GM12891 (cell line): ENCODE measurements at regions not wholly inside any gene's neighbourhood (a gene's known extent, or its start where the extent isn't known, plus 50 kb on each side); places are given as distances from the start of the nearest gene placed in this dataset.
"Not testable (repeated sequence)": the region's sequence is repeated elsewhere in the genome, so short reads cannot be mapped to it uniquely, and the experiment has no call there.

Experiments
- DNase-seq: peaks from one replicate; pipeline ENCODE4 v3.0.0; 2011; ENCODE audit warnings: low spot score; ENCODE audit not compliant: insufficient read length
- FAIRE-seq: peaks from 2 replicates; lab custom pipeline; 2011; peaks lifted over from hg19 to GRCh38; lab: Jason Lieb, UNC
- PAX5 ChIP-seq: IDR thresholded peaks from 2 replicates; pipeline ENCODE4 v1.6.1; 2011; ENCODE audit warnings: low read length, moderate library complexity, mild to moderate bottlenecking; ENCODE audit not compliant: insufficient read depth, severe bottlenecking
- POLR2A ChIP-seq: IDR thresholded peaks from 2 replicates; pipeline ENCODE4 v1.6.1; 2011; ENCODE audit warnings: low read depth, low read length, control low read depth
- POLR2AphosphoS5 ChIP-seq: IDR thresholded peaks from 2 replicates; pipeline ENCODE4 v1.6.1; 2011; ENCODE audit warnings: low read depth, low read length, control low read depth
- POU2F2 ChIP-seq: IDR thresholded peaks from 2 replicates; pipeline ENCODE4 v1.6.1; 2011; ENCODE audit warnings: low read depth, mild to moderate bottlenecking, control low read depth, low read length, moderate library complexity
- SPI1 ChIP-seq: IDR thresholded peaks from 2 replicates; pipeline ENCODE4 v1.6.1; 2011; ENCODE audit warnings: low read depth, low read length, control low read depth
- TAF1 ChIP-seq: IDR thresholded peaks from 2 replicates; pipeline ENCODE4 v1.6.1; 2011; ENCODE audit warnings: low read depth, low read length, control low read depth

DNA sequence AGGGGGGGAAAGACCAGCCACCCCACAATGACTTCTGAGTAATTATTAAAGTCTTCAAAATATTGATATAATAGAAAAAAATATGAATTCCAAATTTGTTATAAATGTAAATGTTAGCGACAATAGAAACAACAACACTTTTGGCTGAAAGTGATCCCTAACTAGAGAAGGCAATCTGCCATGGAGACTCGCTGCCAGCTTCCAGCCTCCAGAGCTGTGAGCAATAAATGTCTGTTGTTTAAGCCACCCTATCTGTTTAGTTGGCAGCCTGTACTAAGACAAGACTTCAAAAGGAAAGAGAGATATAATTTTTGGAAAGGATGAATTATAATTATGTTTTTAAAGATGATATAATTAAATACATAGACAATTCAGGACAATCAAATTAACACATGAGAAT lies 130.8 kb upstream of the HSFY2 start:
- no peak for TF ChIP-seq POU2F2
- no peak for TF ChIP-seq TAF1
- no peak for TF ChIP-seq SPI1
- no peak for TF ChIP-seq PAX5
- no peak for TF ChIP-seq POLR2AphosphoS5
- TF ChIP-seq POLR2A = no peak
- DNase-seq (no peak), FAIRE-seq (no peak)

- FAIRE-seq = no peak
- TF ChIP-seq POLR2AphosphoS5 (no peak), POU2F2 (no peak), SPI1 (no peak), TAF1 (no peak), PAX5 (no peak), POLR2A (no peak)
These were observed 118.5 kb upstream of the HSFY2 start for GRCh38 chrY:18891994-18892393.

GRCh38 chrY:18889548-18889947 lies 116.0 kb upstream of the HSFY2 start:
- FAIRE-seq = no peak
- no peak for DNase-seq
- TF ChIP-seq POLR2A (no peak), PAX5 (no peak), POU2F2 (no peak), TAF1 (no peak), SPI1 (no peak), POLR2AphosphoS5 (no peak)

More at GRCh38 chrY:18891994-18892393, 118.5 kb upstream of the HSFY2 start:
- DNase-seq = no peak

DNA sequence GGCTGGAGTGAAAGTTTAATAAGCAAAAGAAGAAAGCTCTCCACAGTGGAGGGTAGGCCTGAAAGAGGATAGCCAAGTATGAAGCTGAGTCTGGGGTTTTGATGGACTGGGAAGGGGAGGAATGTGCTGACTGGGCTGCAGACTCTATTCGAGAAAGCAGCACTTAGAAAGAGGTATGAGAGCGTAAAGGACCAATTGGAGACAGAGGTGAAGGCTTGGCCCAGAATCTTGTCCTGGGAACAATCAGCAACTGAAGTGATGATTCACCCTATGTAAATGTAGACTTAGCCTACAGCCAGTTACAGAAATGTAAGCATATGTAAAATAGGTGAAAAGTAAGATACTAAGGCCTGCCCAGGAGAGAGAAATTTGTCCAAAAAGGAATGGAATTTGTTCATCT lies 111.2 kb upstream of the HSFY2 start:
- TF ChIP-seq POU2F2 (no peak), TAF1 (no peak), POLR2A (no peak), PAX5 (no peak), SPI1 (no peak), POLR2AphosphoS5 (no peak)
- FAIRE-seq = no peak
- no peak for DNase-seq

DNA sequence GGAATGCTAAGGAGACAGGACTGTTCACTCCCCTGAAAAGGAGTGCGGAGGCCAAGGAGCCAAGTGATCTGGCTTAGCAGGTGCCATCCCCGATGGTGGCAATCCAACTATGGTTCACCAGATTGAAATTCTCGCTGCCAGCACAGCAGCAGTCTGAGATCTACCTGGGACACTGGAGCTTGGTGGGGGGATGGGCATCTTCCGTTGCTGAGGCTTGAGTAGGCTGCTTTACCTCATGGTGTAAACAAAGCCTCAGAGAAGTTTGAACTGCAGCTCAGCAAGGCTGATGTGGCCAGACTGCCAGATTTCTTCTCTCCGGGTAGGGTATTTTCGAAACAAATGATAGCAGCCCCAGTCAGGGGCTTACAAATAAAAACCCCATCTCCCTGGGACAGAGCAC lies 95.6 kb upstream of the HSFY2 start:
- not testable (repeated sequence) for DNase-seq, FAIRE-seq

DNA sequence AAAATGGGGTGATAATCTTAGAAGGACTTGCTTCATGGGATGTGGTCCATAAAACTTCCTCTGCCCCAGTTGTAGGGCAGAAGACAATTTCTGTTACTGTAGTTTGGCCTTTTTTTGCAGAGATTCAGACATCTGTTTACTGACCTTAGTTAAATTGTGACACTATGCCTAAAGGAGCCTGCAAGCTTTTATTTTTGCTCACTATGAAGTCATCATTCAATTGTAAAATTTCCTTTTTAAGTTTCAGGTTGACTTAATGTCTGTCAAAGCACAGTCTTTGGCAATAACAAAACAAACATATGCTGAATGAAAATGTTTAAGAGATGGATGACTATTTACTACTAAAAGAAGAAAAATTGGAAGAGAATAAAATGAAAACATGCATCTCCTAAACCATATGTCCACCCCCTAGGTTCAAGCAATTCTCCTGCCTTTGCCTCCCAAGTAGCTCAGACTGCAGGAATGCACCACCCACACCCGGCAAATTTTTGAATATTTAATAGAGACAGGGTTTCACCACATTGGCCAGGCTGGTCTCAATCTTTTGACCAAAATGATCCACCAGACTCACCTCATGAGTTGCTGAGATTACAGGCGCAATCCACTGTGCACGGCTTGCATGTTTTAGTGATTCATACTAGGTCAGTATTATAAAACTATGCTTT lies 93.5 kb upstream of the HSFY2 start:
- not testable (repeated sequence) for FAIRE-seq

GRCh38 chrY:18860856-18861255 lies 87.3 kb upstream of the HSFY2 start:
- FAIRE-seq, DNase-seq: not testable (repeated sequence)

More for the DNA sequence above, 93.5 kb upstream of the HSFY2 start:
- DNase-seq = not testable (repeated sequence)

GRCh38 chrY:18858484-18859191 lies 85.1 kb upstream of the HSFY2 start:
- FAIRE-seq, DNase-seq: not testable (repeated sequence)

GRCh38 chrY:18855184-18855583 lies 81.6 kb upstream of the HSFY2 start:
- FAIRE-seq, DNase-seq: not testable (repeated sequence)

GRCh38 chrY:18853323-18853722 lies 79.8 kb upstream of the HSFY2 start:
- FAIRE-seq, DNase-seq: not testable (repeated sequence)

- not testable (repeated sequence) for DNase-seq, FAIRE-seq
These were observed 63.1 kb upstream of the HSFY2 start for GRCh38 chrY:18836643-18837042.
